Umbilical cord (tissue), 1 donor: ENCODE measurements at regions not wholly inside any gene's neighbourhood (a gene's known extent, or its start where the extent isn't known, plus 50 kb on each side); places are given as distances from the start of the nearest gene placed in this dataset.

Source experiments
- DNase-seq: peaks from one replicate; pipeline ENCODE4 v3.0.0-alpha.2; 2015; ENCODE audit warnings: low spot score

GRCh38 chr9:89554307-89555035 is 50.3 kb upstream of the GADD45G start:
- no peak for DNase-seq

GRCh38 chr9:89553451-89554010 is 51.3 kb upstream of the GADD45G start:
- DNase-seq, result no peak

GRCh38 chr9:89550346-89550927 is 52.5 kb upstream of the SEMA4D start:
- DNase-seq, result no peak

GRCh38 chr9:89549031-89549644 is 51.2 kb upstream of the SEMA4D start:
- DNase-seq, result peak; percentile 51

- no peak for DNase-seq
Measured at GRCh38 chr9:89548071-89548638, 50.2 kb upstream of the SEMA4D start.
